WTC11 (cell line): ENCODE measurements at regions not wholly inside any gene's neighbourhood (a gene's known extent, or its start where the extent isn't known, plus 50 kb on each side); places are given as distances from the start of the nearest gene placed in this dataset.

ENCODE experiments used
- ATF2 ChIP-seq: sonication (generic); formaldehyde crosslinking; IDR thresholded peaks from 2 replicates; pipeline ENCODE4 v1.8.1; 2022; ENCODE audit warnings: low read depth, missing genetic modification reagents, borderline replicate concordance
- CREB1 ChIP-seq: sonication (generic); formaldehyde crosslinking; IDR thresholded peaks from 2 replicates; pipeline ENCODE4 v1.8.0; 2023; ENCODE audit warnings: mild to moderate bottlenecking, missing genetic modification reagents
- CTCF ChIP-seq: fragments of 200-600 bp; IDR thresholded peaks from 2 replicates; pipeline ENCODE4 v1.8.0; 2022; ENCODE audit warnings: antibody characterized with exemption
- GTF2I ChIP-seq: fragments of 250-450 bp; sonication (Bioruptor Pico); conservative IDR thresholded peaks from 2 replicates; pipeline ENCODE4 v1.4.0; 2021; ENCODE audit warnings: mild to moderate bottlenecking
- NR2C2 ChIP-seq: sonication (generic); formaldehyde crosslinking; IDR thresholded peaks from 2 replicates; pipeline ENCODE4 v1.8.0; 2022; ENCODE audit warnings: mild to moderate bottlenecking, missing genetic modification reagents
- TCF7 ChIP-seq: sonication (generic); formaldehyde crosslinking; IDR thresholded peaks from 2 replicates; pipeline ENCODE4 v1.8.0; 2022; ENCODE audit warnings: mild to moderate bottlenecking, low read depth, missing genetic modification reagents, moderate library complexity

GRCh38 chr4:62366939-62367338 is 1166.8 kb downstream of the ADGRL3 start:
- no peak for TF ChIP-seq CTCF
- no peak for TF ChIP-seq GTF2I (CRISPR knock-in tag)
- TF ChIP-seq ATF2 (CRISPR knock-in tag), result no peak
- no peak for TF ChIP-seq CREB1 (CRISPR knock-in tag)
- TF ChIP-seq TCF7 (CRISPR knock-in tag), result no peak
- TF ChIP-seq NR2C2 (CRISPR knock-in tag), result no peak
